GM12892 (cell line): ENCODE measurements at regions not wholly inside any gene's neighbourhood (a gene's known extent, or its start where the extent isn't known, plus 50 kb on each side); places are given as distances from the start of the nearest gene placed in this dataset.

Source experiments
- POLR2A ChIP-seq: IDR thresholded peaks from 2 replicates; pipeline ENCODE4 v1.6.1; 2011; ENCODE audit warnings: low read depth, low read length, control low read depth
- POLR2AphosphoS5 ChIP-seq: IDR thresholded peaks from 2 replicates; pipeline ENCODE4 v1.6.1; 2011; ENCODE audit warnings: low read depth, low read length, control low read depth
- TAF1 ChIP-seq: IDR thresholded peaks from 2 replicates; pipeline ENCODE4 v1.6.1; 2011; ENCODE audit warnings: low read depth, mild to moderate bottlenecking, control low read depth, low read length, borderline replicate concordance

- TF ChIP-seq POLR2A (no peak), POLR2AphosphoS5 (no peak), TAF1 (no peak)
These were observed 142.7 kb upstream of the ASIC2 start for GRCh38 chr17:33435721-33436301.
